DOHH2 (cell line): ENCODE measurements at regions not wholly inside any gene's neighbourhood (a gene's known extent, or its start where the extent isn't known, plus 50 kb on each side); places are given as distances from the start of the nearest gene placed in this dataset.

Experiments
- CTCF ChIP-seq: fragments of 200-600 bp; sonication (generic); IDR thresholded peaks from one replicate; pipeline ENCODE4 v1.5.1; 2014; ENCODE audit warnings: antibody characterized with exemption, mild to moderate bottlenecking, low read depth, low read length; ENCODE audit not compliant: poor library complexity, severe bottlenecking
- EZH2phosphoT487 ChIP-seq: fragments of 200-600 bp; sonication (generic); IDR thresholded peaks from 2 replicates; pipeline ENCODE4 v1.6.1; 2017; ENCODE audit warnings: borderline replicate concordance, mild to moderate bottlenecking, antibody characterized with exemption, low read length, moderate library complexity, mixed read lengths

- TF ChIP-seq CTCF (no peak), EZH2phosphoT487 (no peak)
Observed at GRCh38 chr14:40199101-40199500, 766.9 kb upstream of the FBXO33 start.
